Astrocyte of the hippocampus (primary cell): ENCODE measurements at regions not wholly inside any gene's neighbourhood (a gene's known extent, or its start where the extent isn't known, plus 50 kb on each side); places are given as distances from the start of the nearest gene placed in this dataset.
"Not testable (repeated sequence)": the region's sequence is repeated elsewhere in the genome, so short reads cannot be mapped to it uniquely, and the experiment has no call there.

Experiments used
- DNase-seq: peaks from one replicate; pipeline ENCODE4 v3.0.0; 2011; ENCODE audit warnings: low read depth, low spot score

DNA sequence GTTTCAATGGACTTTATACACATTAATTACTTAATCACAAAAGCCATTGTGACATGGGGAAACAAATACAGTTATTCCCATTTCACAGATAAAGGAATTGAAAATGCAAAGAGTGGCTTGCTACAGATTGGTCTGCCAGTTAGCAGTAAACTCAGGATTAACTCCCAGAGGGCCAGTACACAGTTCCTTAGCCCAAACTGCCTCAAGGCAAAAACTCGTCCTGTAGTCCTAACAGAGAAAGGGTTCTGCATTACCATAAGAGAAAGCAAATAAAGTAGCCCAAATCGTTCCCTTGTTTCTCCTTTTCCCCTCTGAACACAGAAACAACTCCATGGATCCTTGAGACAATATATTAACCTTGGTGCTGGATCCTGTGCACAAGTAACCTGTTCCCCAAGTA is 274.4 kb downstream of the LRIG3 start:
- DNase-seq = no peak

DNA sequence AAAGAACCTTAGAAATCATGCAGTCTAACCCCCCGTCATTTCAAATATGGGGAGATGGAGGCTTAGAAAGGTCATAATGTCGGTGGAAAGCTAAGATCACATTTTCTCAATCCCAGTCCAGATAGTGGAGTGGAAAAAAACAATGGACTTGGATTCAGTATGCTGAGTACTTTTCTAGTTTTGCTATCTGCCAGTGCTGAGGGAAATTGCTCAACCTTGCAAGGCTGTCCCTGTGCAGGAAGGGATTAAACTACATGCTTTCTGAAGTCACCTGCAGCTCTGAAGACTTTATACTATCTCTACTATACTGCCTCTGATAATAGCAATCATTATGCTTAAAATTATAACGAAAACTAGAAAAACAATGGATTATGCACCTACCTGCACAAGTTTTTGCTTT is 272.8 kb downstream of the LRIG3 start:
- no peak for DNase-seq

DNA sequence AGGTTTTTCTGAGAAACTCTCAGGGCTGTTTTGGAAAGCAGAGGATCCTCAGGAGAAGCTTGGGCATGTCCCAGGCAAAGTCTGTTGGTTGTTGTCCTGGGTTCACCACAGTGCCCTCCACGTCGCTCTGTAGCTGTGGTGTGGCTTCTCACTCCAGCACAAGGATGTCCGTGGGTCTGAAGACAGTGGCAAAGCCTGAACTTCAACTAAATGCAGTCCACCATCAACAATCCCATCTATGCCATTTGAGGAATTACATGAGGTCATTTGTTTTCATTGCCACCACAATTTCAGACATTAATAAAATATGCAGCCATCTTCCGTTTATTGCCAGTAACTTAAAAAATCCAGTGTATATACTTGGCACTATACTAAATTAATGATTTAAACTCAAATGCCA is 272.1 kb downstream of the LRIG3 start:
- no peak for DNase-seq

DNA sequence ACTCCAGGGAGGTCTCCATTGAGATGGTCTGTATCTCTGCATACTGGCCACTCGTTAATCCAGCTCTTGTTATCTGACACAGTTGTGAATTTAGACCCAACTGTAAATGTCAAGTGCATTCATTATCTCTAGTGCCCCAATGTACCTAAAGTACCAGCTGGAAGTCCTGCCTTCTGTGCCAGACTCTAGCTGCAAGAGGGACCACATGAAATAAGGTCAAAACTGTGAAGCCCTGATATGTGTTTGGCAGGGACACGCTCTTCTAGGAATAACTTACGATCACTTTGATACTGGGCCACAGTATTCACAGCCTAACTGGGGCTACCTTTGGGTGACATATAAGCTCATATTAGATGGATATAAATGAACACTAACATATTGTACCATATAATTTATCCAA is 268.5 kb downstream of the LRIG3 start:
- no peak for DNase-seq

DNA sequence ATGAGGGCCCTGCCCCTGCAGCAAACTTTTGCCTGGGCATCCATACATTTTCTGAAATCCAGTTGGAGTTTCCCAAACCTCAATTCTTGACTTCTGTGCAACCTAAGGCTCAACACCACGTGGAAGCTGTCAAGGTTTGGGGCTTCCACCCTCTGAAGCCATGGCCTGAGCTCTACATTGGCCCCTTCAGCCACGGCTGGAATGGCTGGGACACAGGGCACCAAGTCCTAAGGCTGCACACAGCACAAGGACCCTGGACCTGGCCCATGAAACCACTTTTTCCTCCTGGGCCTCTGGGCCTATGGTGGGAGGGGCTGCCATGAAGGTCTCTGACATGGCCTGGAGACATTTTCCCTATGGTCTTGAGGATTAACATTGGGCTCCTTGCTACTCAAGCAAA is 266.3 kb downstream of the LRIG3 start:
- no peak for DNase-seq

DNA sequence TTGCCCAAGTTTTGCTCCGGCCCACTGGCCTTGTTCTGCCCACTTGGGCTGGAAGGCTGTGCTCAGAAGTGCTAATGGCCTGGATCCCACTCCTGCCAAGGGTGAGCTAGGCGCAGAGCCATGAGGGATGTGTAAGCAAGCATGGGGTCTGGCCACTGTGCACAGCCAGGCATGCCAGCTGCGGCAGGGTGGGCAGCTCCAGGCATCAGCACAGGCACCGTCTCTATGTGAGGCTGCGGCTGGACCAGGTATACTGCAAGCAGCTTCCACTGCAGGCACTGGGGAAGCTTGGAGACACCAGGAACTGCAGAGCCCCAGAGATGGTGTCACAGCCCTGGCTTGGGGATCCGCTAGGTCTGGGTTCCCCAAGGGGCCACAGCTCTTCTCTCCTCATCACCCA is 264.9 kb downstream of the LRIG3 start:
- DNase-seq = no peak

DNA sequence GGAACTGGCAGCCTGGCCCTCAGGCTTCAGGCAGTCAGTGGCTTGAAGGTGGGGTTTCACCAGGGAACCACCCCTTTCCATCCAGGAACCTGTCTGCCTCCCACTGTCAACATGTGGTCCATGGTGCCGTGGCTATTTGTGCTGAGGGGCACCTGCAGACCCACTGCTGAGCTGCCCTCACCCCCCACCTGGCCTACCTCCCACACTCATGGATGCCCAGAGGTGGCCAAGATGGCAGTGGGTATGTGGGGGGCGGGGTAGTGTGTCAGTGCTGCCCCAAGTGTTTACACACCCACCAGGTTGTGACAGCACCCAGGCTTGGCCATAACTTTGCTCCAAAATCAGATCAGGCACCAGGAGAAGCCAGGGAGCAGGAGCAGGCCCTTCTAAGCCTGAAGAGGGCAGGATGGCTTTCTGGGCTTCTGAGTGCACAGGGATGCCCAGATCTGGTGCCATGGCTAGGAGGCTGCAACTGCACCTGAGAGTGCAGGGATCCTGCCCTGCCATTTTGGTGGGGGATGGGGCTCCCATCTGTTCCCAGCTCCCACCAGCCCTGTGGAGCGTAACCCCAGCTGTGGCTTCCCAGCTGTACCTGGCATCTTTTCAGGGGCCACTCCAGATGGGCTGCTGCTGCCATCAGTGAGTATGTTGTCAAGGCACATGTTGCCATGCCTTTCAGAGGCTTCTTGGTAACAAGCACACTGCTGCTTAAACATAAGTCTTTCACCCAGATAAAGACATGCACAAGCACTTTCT is 263.9 kb downstream of the LRIG3 start:
- no peak for DNase-seq

DNA sequence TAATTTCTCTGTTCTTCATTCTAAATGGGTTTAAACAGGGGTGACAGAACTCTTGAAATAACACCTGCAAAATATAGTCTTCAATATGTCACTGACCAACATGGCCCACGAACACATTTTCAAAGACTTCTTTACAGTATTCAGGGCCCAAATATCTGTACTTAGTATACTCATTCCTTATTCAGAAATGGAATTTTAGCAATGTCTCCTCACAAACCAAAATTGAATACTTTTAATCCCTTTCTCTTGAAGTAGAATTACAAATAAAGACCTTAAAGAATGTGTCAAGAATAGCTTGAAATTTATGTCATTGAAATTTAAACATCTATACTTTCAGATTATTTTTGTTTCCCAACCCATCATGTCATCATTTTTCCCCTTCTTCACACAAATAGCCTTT is 263.1 kb downstream of the LRIG3 start:
- no peak for DNase-seq

DNA sequence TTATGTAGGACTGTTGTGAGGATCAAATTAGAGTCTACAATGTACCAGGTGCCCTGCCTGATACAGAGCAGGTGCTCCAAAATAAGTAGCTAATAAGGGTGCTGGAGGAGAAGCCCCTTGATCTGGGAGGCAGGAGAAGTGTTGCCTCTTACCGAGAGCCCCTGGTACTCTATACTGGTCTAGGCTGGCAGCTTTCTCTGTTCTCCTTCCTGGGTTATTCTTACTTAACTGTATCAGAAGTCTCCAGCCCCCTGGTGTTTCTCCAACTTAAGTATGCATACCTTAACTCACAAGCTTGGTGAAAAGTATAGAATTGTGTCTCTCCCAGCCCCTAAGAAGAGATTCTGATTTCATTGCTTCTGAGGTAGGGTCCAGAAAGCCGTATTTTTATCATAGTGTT is 254.9 kb downstream of the LRIG3 start:
- DNase-seq = no peak

DNA sequence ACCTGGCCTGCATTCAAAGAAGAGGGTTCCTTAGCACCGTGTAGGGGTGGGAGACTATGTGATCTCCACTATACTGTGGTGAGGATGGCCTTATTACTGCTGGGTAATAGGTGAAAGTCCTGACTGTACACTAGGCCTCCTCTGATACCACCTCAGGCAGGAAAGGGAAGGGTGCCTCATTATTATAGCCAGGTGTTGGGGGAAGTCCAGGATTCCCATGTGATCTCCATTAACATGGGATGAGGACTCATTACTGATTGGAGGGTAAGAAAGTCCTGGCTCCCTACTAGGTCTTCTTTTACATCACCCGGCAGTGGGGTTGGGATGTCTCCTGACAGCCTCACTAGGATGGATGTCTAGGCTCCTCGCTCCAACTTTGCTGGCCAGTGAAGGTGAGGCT is 252.1 kb downstream of the LRIG3 start:
- DNase-seq = no peak

DNA sequence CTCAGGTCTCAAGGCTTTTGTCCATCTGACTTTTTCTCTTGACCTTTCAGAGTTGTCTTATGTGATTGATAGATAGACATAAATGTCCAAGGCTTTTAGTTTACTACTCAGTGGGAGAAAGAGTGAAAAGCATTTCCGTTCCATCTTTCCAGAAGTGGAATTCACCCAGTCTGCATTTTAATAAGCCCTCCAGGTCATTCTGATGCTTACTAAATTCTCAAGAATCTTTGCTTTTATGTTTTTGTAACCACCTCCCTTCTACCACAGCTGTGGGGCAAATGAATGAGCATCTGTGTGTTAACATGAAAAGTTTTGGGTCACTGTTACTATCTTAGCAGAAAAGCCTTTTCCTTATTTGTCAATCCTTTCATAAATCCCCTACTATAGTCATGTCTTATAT is 251.4 kb downstream of the LRIG3 start:
- peak; percentile 85 for DNase-seq

DNA sequence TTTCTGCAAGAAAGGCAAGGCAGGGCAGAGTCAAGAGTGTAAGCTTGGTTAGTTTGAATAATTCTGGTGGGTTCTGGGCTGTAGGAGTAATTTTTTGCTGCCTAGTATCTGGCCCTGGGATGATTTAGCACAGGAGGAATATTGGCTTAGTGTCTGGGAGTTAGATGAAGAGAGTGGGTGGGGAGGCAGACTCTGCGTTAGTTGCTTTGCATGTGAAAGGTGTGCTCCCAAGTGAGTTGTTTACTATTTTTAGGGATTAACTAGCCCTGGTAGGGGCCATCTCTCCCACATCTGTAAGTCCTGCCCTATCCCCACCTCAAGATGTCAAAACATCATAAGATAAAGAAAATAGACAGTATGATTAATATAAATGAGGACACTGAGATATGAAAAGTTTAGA is 249.7 kb downstream of the LRIG3 start:
- DNase-seq = peak; percentile 7

DNA sequence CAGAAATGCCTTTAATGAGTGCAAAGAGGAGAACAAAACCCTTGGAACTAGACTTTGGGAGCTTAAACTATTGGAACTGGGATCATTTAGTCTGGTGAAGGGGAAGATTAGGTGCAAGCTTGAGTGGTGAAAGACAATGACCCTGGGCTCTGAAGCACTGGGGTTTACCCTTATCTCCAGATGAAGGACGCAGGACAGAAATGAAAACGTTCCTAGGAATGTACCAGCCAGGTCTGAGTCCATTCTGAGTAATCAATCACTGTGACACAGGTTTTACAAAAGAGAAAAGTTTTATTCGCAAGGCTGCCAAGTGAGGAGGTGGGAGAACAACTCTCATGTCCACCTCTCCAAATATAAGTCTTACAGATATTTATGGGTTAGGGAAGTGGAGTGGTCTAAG is 249.1 kb downstream of the LRIG3 start:
- peak; percentile 67 for DNase-seq

DNA sequence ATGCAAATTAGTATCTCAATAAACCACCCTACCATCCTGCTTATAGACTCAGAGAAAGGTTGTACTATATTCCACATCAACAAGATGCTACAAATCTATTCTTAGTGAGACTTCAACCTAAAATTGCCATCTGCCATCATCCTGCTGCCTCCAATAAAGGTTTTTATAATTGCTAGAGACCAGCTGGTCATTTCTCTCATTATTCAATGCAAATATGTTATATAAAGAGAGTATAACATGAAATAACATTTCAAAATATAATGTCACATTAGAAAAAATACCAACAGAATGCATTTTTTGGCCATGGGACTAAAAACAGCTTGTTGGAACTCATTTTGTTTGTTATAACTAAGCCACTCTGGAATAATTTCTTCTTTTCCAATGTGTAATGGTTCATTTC is 247.3 kb downstream of the LRIG3 start:
- DNase-seq = no peak

DNA sequence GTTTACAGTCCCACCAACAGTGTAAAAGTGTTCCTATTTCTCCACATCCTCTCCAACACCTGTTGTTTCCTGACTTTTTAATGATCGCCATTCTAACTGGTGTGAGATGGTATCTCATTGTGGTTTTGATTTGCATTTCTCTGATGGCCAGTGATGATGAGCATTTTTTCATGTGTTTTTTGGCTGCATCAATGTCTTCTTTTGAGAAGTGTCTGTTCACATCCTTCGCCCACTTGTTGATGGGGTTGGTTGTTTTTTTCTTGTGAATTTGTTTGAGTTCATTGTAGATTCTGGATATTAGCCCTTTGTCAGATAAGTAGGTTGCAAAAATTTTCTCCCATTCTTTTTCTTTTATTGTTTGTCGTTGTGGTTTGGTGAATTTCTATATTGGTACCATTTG is 242.5 kb downstream of the LRIG3 start:
- DNase-seq = not testable (repeated sequence)

DNA sequence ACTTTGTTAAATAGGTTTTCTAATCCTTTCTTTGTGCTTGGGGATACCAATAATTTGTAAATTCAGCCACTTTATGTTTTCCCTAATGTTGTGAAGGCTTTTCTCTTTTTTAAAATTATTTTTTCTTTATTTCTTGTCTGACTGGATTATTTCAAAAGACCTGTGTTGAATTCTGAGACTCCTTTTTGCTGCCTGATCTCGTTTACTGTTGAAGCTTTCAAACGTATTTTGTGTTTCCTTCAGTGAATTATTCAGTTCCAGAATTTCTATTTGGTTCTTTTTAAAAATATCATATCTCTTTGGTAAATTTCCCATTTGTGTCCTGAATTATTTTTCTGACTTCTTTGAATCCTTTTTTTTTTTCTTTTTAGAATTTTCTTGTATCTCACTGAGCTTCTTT is 241.6 kb downstream of the LRIG3 start:
- no peak for DNase-seq

DNA sequence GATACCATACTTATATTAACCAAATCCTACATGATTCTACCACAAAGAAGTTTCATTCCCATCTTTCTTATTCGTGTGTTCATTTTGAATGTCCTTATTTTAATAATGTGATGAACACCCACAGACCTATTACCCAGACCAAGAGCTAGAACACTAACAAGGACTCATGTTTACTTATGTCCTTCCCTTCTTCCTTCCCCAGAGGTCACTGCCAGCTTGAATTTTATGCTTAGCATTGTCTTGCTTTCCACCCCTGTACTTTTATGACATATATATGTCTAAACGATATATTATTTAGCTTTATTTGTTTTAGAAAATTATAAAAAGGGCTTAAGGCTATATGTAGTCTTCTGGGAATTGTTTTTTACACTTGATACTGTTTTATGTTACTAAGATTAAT is 238.6 kb downstream of the LRIG3 start:
- DNase-seq = no peak

DNA sequence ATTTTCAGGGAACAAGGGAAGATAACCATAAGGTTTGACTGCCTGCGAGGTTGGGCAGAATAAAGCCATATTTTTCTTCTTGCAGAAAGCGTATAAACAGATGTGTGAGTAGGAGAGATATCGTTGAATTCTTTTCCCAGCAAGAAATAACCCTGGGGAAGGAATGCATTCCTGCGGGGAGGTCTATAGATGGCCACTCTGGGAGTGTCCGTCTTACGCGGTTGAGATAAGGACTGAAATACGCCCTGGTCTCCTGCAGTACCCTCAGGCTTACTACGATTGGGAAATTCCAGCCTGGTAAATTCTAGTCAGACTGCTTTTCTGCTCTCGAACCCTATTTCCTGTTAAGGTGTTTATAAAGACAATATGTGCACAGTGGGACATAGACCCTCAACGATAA is 225.0 kb downstream of the LRIG3 start:
- no peak for DNase-seq

DNA sequence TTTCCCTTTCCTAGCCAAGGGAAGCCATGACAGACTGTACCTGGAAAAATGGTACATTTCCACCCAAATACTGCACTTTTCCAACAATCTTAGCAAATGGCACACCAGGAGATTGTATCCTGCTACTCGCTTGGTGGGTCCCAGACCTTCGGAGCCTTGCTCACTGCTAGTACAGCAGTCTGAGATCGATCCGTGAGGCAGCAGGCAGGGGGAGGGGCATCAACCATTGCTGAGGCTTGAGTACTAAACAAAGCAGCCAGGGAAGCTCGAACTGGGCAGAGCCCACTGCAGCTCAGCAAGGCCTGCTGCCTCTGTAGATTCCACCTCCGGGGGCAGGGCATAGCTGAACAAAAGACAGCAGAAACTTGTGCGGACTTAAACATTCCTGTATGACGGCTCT is 218.8 kb downstream of the LRIG3 start:
- no peak for DNase-seq

DNA sequence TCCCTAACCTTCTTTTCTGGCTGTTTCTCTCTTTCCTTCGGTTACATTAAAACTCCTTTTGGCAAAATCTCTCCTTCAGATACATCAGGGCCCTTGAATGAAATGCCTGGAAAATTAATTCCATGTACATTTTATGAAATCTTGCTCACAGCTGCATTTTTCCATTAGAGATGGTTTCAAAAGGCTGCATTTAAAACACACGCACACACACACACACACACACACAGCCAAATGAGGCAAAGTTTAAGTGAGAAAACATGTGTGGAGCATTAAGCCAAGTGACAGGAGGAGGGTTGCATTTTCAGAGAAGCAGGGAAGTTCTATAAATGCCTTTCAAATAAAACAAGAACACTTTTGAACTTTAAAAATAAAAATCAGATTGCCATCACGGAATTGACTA is 216.4 kb downstream of the LRIG3 start:
- DNase-seq = no peak

DNA sequence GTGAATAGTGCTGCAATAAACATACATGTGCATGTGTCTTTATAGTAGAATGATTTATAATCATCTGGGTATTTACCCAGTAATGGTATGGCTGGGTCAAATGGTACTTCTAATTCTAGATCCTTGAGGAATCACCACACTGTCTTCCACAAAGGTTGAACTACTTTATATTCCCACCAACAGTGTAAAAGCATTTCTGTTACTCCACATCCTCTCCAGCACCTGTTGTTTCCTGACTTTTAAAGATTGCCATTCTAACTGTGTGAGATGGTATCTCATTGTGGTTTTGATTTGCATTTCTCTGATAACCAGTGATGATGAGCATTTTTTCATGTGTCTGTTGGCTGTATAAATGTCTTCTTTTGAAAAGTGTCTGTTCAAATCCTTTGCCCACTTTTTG is 215.5 kb downstream of the LRIG3 start:
- DNase-seq = not testable (repeated sequence)

DNA sequence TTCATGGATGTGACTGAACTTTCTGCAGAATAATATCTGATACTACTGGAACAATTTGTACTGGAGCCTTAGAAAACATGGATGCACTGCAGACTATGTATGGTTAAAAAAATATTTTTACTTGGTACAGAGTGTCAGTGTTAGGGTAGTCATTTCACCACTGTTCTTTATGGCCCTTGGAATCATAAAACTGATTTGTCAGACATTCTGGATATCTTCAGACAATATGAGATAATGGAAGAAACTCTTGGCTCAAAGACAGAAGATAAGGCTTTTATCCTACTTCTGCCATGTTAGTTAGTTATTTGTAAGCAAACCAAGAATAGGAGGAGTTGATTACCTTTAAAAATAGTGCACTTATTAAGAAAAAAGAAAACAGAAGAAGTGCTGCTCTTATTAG is 209.4 kb downstream of the LRIG3 start:
- no peak for DNase-seq

DNA sequence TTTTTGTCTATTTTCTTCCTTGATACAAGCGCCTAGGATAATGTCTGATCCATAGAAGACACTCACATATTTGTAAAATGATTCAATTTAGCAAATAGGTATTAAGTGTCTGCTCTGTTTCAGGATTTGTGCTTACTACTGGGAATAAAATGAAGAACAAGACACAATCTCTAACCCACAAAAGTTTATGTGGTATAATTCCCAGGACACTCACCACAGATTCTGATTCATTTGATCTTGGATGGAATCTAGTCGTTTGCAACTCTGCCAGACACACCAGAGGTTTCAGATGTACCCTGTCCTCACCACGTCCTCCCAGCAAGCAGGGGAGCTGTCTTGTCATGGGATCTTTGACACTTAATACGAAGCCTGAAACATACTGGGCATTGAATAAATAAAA is 208.3 kb downstream of the LRIG3 start:
- peak; percentile 62 for DNase-seq

DNA sequence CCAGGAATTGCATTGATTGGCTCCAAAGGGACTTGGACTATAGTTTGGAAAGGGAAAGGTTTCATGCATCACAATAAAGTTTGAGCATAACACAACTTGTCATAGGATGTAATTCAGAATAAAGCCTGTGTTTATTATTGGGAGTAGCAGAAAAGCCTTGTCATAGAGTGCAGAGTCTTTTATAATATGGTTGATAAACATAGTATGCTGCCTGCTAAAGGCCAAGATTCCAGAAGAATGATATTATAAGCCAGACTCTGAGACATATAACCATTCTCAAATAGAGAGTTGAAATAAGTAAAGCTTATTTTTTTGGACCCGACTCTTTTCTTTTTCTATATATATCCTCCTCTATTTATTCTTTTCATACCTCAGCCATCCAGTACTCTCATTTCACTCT is 207.3 kb downstream of the LRIG3 start:
- DNase-seq = no peak
